Epithelial cell of prostate (primary cell): ENCODE measurements at regions not wholly inside any gene's neighbourhood (a gene's known extent, or its start where the extent isn't known, plus 50 kb on each side); places are given as distances from the start of the nearest gene placed in this dataset.
"Not testable (repeated sequence)": the region's sequence is repeated elsewhere in the genome, so short reads cannot be mapped to it uniquely, and the experiment has no call there.

ENCODE experiments used
- DNase-seq: peaks from one replicate; pipeline ENCODE4 v3.0.0-alpha.2; 2011; ENCODE audit warnings: low read depth, low spot score
- H3K27ac ChIP-seq: fragments of 450-650 bp; 2 replicates; pipeline ENCODE4 v1.5.1; 2017; ENCODE audit warnings: mild to moderate bottlenecking

DNA sequence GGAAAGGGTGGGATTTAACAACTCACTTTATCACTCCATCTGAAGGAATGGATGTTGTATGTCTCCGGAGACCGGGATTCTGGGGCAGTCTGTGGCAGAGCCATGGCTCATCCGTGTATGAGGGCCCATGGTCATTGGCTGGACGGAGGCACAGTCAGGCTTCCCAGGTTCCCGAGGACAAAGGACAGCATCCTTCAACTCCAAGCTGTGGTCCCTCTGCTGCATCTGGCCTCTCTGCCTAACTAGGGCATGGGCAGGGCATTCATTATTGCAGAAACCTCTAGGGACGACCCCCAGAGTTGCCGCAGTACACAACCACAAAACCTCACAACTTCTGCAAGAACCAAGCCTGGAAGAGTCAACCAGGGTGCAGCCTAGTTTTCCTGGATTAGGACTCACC is 525.2 kb downstream of the GLRX3 start:
- H3K27ac ChIP-seq: no peak overlapping the region
- DNase-seq: no peak

DNA sequence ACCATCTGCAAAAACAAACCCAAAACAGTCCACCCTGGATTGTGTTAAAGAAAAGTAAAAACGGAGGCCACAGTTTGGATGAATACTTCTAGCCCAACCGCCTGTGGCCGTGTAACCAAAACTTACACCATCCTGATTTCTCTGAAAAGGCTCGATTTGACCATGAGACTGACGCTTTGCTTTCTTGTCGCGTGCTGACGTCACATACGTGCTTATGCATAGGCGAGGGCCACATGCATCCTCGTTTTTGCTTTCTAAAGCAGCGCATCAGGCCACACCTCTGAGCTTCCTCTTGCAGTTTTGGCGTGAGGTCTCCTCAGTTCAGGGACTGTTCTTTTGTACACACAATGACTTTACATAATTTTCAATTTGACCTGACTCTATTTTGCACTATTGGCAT is 526.6 kb downstream of the GLRX3 start:
- no peak for DNase-seq

GRCh38 chr10:130664526-130664925 is 528.3 kb downstream of the GLRX3 start:
- DNase-seq: no peak
- no peak overlapping the region for H3K27ac ChIP-seq

More for the DNA sequence above, 526.6 kb downstream of the GLRX3 start:
- no peak overlapping the region for H3K27ac ChIP-seq

DNA sequence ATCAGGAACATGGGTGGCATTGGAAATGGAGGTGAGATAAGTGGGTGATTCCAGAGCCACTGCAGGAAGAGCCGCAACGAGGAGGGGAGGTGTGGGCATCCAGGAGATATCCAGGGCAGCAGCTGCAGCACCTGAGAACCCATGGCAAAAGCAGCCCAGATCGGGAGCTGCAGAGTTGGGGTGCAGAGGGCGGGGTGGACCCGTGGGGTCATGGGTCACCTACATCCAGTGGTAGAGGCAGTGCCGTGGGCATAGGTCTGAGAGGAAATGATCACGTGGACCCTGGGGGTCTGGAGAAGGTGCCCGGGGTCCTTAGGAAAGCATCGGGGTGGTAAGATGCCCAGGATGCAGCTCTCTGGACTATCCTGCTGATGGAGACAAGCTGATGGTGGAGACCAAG is 530.0 kb downstream of the GLRX3 start:
- no peak for DNase-seq
- H3K27ac ChIP-seq: no peak overlapping the region

- DNase-seq: no peak
- H3K27ac ChIP-seq: no peak overlapping the region
Measured at GRCh38 chr10:130686689-130687300, 550.6 kb downstream of the GLRX3 start.

GRCh38 chr10:130687566-130687965 is 551.4 kb downstream of the GLRX3 start:
- H3K27ac ChIP-seq: no peak overlapping the region
- no peak for DNase-seq

DNA sequence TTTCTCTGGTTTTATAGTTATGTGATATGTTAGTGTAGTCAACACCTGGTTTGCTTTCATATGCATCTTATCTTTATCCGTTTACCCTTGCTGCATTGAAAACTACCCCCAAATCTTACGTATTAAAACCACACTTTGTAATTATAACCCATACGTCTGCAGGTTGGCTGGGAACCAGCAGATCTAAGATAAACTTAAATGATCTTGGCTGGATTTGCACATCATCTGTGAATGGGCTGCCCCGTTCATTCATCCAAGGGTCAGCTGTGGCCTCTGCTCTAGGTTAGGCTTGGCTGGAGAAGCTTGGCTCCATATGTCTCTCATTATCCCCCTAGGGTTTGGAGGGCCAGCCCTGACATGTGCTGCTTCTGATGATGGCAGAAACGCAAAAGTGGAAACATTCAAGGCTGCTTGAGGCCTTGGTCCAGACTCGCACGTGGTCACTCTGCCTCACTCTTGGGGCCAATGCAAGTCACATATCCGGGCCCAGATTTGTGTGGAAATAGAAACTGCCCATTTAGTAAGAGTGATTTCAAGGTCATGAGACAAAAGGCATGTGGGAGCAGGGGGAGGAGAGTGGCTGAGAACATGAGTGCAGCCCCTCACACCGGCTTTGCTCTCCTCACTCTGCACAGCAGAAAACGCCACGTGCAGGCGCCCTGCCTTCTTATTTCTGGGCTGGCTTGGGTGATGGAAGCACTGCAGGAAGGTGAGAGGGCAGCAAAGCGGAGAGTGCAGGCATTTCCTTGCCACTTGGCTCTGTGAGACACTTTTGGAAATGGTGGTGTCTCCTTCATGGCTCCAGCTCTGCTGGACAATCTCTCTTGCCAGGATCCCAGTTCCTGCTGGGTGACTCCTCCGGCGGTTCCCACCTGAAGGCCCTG is 553.8 kb downstream of the GLRX3 start:
- no peak for DNase-seq
- no peak overlapping the region for H3K27ac ChIP-seq

DNA sequence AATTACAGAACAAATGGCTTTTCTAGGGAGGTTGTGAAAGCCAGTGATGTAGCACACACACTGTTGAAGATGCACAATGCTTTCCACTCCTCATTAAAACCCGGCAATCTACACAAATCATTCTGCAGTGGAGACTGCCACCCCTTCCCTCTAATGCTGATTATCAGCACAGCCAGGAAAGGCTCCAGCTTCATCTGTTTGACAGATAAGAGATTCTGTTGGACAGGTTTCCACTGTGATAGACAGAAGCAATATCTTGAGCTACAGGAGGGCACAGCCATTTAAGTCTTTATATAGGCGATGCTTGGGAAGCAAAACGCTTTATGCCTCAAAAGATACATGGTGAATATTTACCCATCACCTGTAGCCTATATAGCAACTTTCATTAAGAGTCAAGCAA is 555.6 kb downstream of the GLRX3 start:
- no peak overlapping the region for H3K27ac ChIP-seq
- no peak for DNase-seq

- H3K27ac ChIP-seq: no peak overlapping the region
- no peak for DNase-seq
Measured at GRCh38 chr10:130696870-130697269, 560.7 kb downstream of the GLRX3 start.

- H3K27ac ChIP-seq: no peak overlapping the region
- DNase-seq: no peak
Measured at GRCh38 chr10:130707389-130707979, 571.3 kb downstream of the GLRX3 start.

GRCh38 chr10:130708465-130709070 is 572.4 kb downstream of the GLRX3 start:
- DNase-seq: no peak
- no peak overlapping the region for H3K27ac ChIP-seq

- no peak overlapping the region for H3K27ac ChIP-seq
- DNase-seq: no peak
Measured at GRCh38 chr10:130709415-130709814, 573.2 kb downstream of the GLRX3 start.

GRCh38 chr10:130711072-130711471 is 574.9 kb downstream of the GLRX3 start:
- no peak overlapping the region for H3K27ac ChIP-seq
- DNase-seq: no peak

DNA sequence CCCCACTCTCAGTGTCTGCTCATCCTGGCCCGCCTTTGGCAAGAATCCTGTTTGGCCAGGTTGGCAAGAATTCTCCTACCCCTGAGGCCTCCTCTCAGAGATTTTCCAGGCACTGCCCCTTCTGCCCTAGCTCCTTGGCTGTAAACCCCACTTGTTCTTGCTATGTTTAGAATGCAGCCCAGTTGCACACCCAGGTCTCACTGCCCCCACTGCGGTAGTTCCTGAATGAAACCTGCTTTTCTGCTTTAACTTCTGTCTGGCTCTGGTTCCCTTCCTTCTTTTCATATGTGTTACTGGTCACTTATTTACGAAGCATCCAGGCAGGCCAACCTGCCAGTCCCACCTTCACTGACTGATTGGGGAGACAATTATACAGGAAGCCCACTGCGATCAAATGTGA is 576.9 kb downstream of the GLRX3 start:
- H3K27ac ChIP-seq: no peak overlapping the region
- no peak for DNase-seq

- H3K27ac ChIP-seq: no peak overlapping the region
- DNase-seq: no peak
Measured at GRCh38 chr10:130713731-130714130, 577.5 kb downstream of the GLRX3 start.

GRCh38 chr10:130714742-130715467 is 578.7 kb downstream of the GLRX3 start:
- no peak for DNase-seq
- H3K27ac ChIP-seq: no peak overlapping the region

GRCh38 chr10:130715686-130716670 is 579.8 kb downstream of the GLRX3 start:
- no peak for DNase-seq
- no peak overlapping the region for H3K27ac ChIP-seq

DNA sequence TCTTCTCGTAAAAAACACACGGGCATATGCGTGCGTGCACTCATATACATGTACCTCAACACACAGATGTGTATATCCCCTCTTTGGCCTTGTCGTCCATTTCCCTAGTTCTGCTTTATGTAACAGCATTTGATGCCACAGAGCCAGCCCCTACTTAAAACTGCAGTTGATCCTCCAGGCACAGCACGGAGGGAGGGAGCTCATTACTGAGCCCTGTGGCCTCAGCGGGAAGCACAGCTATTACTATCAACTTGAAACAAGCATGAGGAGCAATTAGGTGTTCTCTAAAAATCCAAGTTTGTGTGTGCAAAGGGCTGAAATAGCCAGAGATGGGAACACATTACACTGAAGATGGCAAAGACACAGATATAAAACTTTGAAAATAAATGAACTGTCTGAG is 580.9 kb downstream of the GLRX3 start:
- no peak overlapping the region for H3K27ac ChIP-seq
- DNase-seq: no peak

GRCh38 chr10:130718744-130719447 is 582.7 kb downstream of the GLRX3 start:
- DNase-seq, H3K27ac ChIP-seq: not testable (repeated sequence)
